Liver (tissue), 8 donors: ENCODE measurements at regions not wholly inside any gene's neighbourhood (a gene's known extent, or its start where the extent isn't known, plus 50 kb on each side); places are given as distances from the start of the nearest gene placed in this dataset.

Source experiments
- DNase-seq: peaks from one replicate; pipeline ENCODE4 v3.0.0-alpha.2; 2017; ENCODE audit warnings: low spot score
- H3K27ac ChIP-seq, 2 donors: one replicate each; pipeline ENCODE4 v1.7.0; 2013; ENCODE audit warnings: inconsistent platforms in 2 of 2, low read length in 2 of 2, control low read depth in 1 of 2, low read depth in 1 of 2, mild to moderate bottlenecking in 1 of 2
- H3K27me3 ChIP-seq, 4 donors: one replicate each; pipeline versions ENCODE4 v1.6.1 to v1.7.0; 2013; ENCODE audit warnings: low read length in 3 of 4, inconsistent platforms in 1 of 4, mild to moderate bottlenecking in 1 of 4, moderate library complexity in 1 of 4; ENCODE audit not compliant: control insufficient read depth in 4 of 4, insufficient read depth in 4 of 4
- H3K36me3 ChIP-seq, 4 donors: one replicate each; pipeline versions ENCODE4 v1.6.1 to v1.7.0; 2013; ENCODE audit warnings: low read length in 3 of 4, mild to moderate bottlenecking in 3 of 4, low read depth in 1 of 4, moderate library complexity in 1 of 4; ENCODE audit not compliant: control insufficient read depth in 4 of 4, insufficient read depth in 3 of 4
- H3K4me1 ChIP-seq, 4 donors: one replicate each; pipeline versions ENCODE4 v1.6.1 to v1.7.0; 2013; ENCODE audit warnings: low read length in 3 of 4, mild to moderate bottlenecking in 3 of 4, moderate library complexity in 1 of 4; ENCODE audit not compliant: control insufficient read depth in 4 of 4, insufficient read depth in 4 of 4
- H3K4me3 ChIP-seq, 3 donors: one replicate each; pipeline versions ENCODE4 v1.6.1 to v1.7.0; 2013; ENCODE audit warnings: low read length in 3 of 3, control low read depth in 1 of 3, low read depth in 1 of 3, mild to moderate bottlenecking in 1 of 3
- H3K9ac ChIP-seq, 2 donors: one replicate each; pipeline ENCODE4 v1.7.0; 2013; ENCODE audit warnings: low read length in 2 of 2, mild to moderate bottlenecking in 2 of 2, moderate library complexity in 2 of 2, control low read depth in 1 of 2, low read depth in 1 of 2
- H3K9me3 ChIP-seq, 4 donors: one replicate each; pipeline versions ENCODE4 v1.6.1 to v1.7.0; 2013; ENCODE audit warnings: low read length in 3 of 4; ENCODE audit not compliant: control insufficient read depth in 4 of 4
- EGR1 ChIP-seq, 2 donors: IDR thresholded peaks; 2 replicates each; pipeline ENCODE4 v1.6.1; 2016 to 2018; ENCODE audit warnings: antibody characterized with exemption in 2 of 2, low read depth in 2 of 2
- FOXA1 ChIP-seq: IDR thresholded peaks from 2 replicates; pipeline ENCODE4 v1.6.1; 2016; ENCODE audit warnings: antibody characterized with exemption
- FOXA2 ChIP-seq: IDR thresholded peaks from 2 replicates; pipeline ENCODE4 v1.6.1; 2016; ENCODE audit warnings: antibody characterized with exemption
- GABPA ChIP-seq, 2 donors: IDR thresholded peaks in 1 of 2; conservative IDR thresholded peaks in 1 of 2; 2 replicates each; pipeline ENCODE4 v1.6.1; 2016; ENCODE audit warnings: antibody characterized with exemption in 2 of 2, mild to moderate bottlenecking in 1 of 2, moderate library complexity in 1 of 2
- HNF4A ChIP-seq, 2 donors: conservative IDR thresholded peaks; 2 replicates each; pipeline ENCODE4 v1.6.1; 2016; ENCODE audit warnings: antibody characterized with exemption in 2 of 2, mild to moderate bottlenecking in 2 of 2
- HNF4G ChIP-seq: IDR thresholded peaks from 2 replicates; pipeline ENCODE4 v1.6.1; 2016; ENCODE audit warnings: antibody characterized with exemption
- JUND ChIP-seq, 2 donors: IDR thresholded peaks; 2 replicates each; pipeline ENCODE4 v1.6.1; 2016; ENCODE audit warnings: antibody characterized with exemption in 2 of 2
- NR2F2 ChIP-seq: IDR thresholded peaks from 2 replicates; pipeline ENCODE4 v1.6.1; 2016; ENCODE audit warnings: antibody characterized with exemption
- RAD21 ChIP-seq, 2 donors: IDR thresholded peaks; 2 replicates each; pipeline ENCODE4 v1.6.1; 2016; ENCODE audit warnings: antibody characterized with exemption in 2 of 2, mild to moderate bottlenecking in 2 of 2
- RXRA ChIP-seq, 2 donors: IDR thresholded peaks; 2 replicates each; pipeline ENCODE4 v1.6.1; 2017 to 2018; ENCODE audit warnings: antibody characterized with exemption in 2 of 2, mild to moderate bottlenecking in 1 of 2
- SP1 ChIP-seq: IDR thresholded peaks from 2 replicates; pipeline ENCODE4 v1.6.1; 2018; ENCODE audit warnings: antibody characterized with exemption, mild to moderate bottlenecking
- TAF1 ChIP-seq: conservative IDR thresholded peaks from 2 replicates; pipeline ENCODE4 v1.6.1; 2016; ENCODE audit warnings: antibody characterized with exemption, mild to moderate bottlenecking
- YY1 ChIP-seq: IDR thresholded peaks from 2 replicates; pipeline ENCODE4 v1.6.1; 2016; ENCODE audit warnings: antibody characterized with exemption, mild to moderate bottlenecking
- ZBTB33 ChIP-seq: IDR thresholded peaks from 2 replicates; pipeline ENCODE4 v1.6.1; 2016; ENCODE audit warnings: antibody characterized with exemption
- WGBS: extraction: QIAGEN DNeasy Blood & Tissue Kit; methylation state at CpG from one replicate; pipeline ENCODE4 v1.1.7; 2013; 5-methylcytosine and 5-hydroxymethylcytosine counted together
- TF ChIP-seq, protein P1 (sequence below): fragments of 150-350 bp; IDR thresholded peaks from 2 replicates; pipeline ENCODE4 v1.5.1; 2017; ENCODE audit warnings: improper control_type of control experiment, low read depth, low read length; ENCODE audit not compliant: missing input control
- TF ChIP-seq, protein P2 (sequence below): IDR thresholded peaks from 2 replicates; pipeline ENCODE4 v1.6.1; 2016; ENCODE audit warnings: antibody characterized with exemption, mild to moderate bottlenecking
- TF ChIP-seq, protein P3 (sequence below): IDR thresholded peaks from 2 replicates; pipeline ENCODE4 v1.6.1; 2016; ENCODE audit warnings: antibody characterized with exemption
- donor health status: healthy.
- donor health status: healthy.
- donor health status: healthy.
- donor health status: healthy.
- donor health status: healthy.

GRCh38 chr6:44740566-44741120 is 353.1 kb downstream of the CDC5L start:
- no peak overlapping the region for H3K4me3 ChIP-seq
- TF ChIP-seq, protein P1, sequence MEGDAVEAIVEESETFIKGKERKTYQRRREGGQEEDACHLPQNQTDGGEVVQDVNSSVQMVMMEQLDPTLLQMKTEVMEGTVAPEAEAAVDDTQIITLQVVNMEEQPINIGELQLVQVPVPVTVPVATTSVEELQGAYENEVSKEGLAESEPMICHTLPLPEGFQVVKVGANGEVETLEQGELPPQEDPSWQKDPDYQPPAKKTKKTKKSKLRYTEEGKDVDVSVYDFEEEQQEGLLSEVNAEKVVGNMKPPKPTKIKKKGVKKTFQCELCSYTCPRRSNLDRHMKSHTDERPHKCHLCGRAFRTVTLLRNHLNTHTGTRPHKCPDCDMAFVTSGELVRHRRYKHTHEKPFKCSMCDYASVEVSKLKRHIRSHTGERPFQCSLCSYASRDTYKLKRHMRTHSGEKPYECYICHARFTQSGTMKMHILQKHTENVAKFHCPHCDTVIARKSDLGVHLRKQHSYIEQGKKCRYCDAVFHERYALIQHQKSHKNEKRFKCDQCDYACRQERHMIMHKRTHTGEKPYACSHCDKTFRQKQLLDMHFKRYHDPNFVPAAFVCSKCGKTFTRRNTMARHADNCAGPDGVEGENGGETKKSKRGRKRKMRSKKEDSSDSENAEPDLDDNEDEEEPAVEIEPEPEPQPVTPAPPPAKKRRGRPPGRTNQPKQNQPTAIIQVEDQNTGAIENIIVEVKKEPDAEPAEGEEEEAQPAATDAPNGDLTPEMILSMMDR = no peak
- TF ChIP-seq, protein P2, sequence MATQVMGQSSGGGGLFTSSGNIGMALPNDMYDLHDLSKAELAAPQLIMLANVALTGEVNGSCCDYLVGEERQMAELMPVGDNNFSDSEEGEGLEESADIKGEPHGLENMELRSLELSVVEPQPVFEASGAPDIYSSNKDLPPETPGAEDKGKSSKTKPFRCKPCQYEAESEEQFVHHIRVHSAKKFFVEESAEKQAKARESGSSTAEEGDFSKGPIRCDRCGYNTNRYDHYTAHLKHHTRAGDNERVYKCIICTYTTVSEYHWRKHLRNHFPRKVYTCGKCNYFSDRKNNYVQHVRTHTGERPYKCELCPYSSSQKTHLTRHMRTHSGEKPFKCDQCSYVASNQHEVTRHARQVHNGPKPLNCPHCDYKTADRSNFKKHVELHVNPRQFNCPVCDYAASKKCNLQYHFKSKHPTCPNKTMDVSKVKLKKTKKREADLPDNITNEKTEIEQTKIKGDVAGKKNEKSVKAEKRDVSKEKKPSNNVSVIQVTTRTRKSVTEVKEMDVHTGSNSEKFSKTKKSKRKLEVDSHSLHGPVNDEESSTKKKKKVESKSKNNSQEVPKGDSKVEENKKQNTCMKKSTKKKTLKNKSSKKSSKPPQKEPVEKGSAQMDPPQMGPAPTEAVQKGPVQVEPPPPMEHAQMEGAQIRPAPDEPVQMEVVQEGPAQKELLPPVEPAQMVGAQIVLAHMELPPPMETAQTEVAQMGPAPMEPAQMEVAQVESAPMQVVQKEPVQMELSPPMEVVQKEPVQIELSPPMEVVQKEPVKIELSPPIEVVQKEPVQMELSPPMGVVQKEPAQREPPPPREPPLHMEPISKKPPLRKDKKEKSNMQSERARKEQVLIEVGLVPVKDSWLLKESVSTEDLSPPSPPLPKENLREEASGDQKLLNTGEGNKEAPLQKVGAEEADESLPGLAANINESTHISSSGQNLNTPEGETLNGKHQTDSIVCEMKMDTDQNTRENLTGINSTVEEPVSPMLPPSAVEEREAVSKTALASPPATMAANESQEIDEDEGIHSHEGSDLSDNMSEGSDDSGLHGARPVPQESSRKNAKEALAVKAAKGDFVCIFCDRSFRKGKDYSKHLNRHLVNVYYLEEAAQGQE = no peak
- no peak for TF ChIP-seq TAF1
- TF ChIP-seq YY1 = no peak
- TF ChIP-seq, protein P3, sequence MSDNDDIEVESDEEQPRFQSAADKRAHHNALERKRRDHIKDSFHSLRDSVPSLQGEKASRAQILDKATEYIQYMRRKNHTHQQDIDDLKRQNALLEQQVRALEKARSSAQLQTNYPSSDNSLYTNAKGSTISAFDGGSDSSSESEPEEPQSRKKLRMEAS = no peak
- TF ChIP-seq HNF4G = no peak
- TF ChIP-seq EGR1 (IDR thresholded peaks at IDR 0.05; ENCODE audit: low read depth in 2 of 2) = no peak
- no peak for TF ChIP-seq GABPA (IDR thresholded peaks at IDR 0.05 in 1 of 2, conservative IDR thresholded peaks at IDR 0.05 in 1 of 2)
- no peak for TF ChIP-seq RAD21 (IDR thresholded peaks at IDR 0.05)
- TF ChIP-seq NR2F2 = no peak
- TF ChIP-seq ZBTB33 = no peak
- WGBS = 94% methylated on average over 8 of the region's 8 CpGs
- H3K27ac ChIP-seq = no peak overlapping the region
- DNase-seq = no peak
- no peaks in the 10 kb centered on the region for H3K36me3 ChIP-seq
- no peaks in the 10 kb centered on the region for H3K9me3 ChIP-seq
- peaks cover 0 to 4% (median 0%) of the 10 kb centered on the region in 4 donors for H3K4me1 ChIP-seq
- H3K9ac ChIP-seq = no peak overlapping the region
- no peaks in the 10 kb centered on the region for H3K27me3 ChIP-seq

- Histone ChIP-seq H3K4me1 (peaks cover 0 to 4% (median 0%) of the 10 kb centered on the region in 4 donors), H3K36me3 (no peaks in the 10 kb centered on the region), H3K27ac (no peak overlapping the region), H3K9ac (no peak overlapping the region), H3K9me3 (no peaks in the 10 kb centered on the region), H3K27me3 (no peaks in the 10 kb centered on the region), H3K4me3 (no peak overlapping the region)
- 89% methylated on average over 2 of the region's 2 CpGs for WGBS
- no peak for DNase-seq
- TF ChIP-seq, protein P1 = no peak
- TF ChIP-seq YY1 (no peak), FOXA2 (no peak), HNF4A (conservative IDR thresholded peaks at IDR 0.05) (no peak), FOXA1 (no peak), RAD21 (IDR thresholded peaks at IDR 0.05) (no peak), ZBTB33 (no peak), TAF1 (no peak), JUND (IDR thresholded peaks at IDR 0.05) (no peak), SP1 (no peak), HNF4G (no peak), RXRA (IDR thresholded peaks at IDR 0.05) (no peak), GABPA (IDR thresholded peaks at IDR 0.05 in 1 of 2, conservative IDR thresholded peaks at IDR 0.05 in 1 of 2) (no peak)
- TF ChIP-seq, protein P3 = no peak
Observed at GRCh38 chr6:44742201-44742600, 354.7 kb downstream of the CDC5L start.
